ENCODE measurements at regions not wholly inside any gene's neighbourhood (a gene's known extent, or its start where the extent isn't known, plus 50 kb on each side); places are given as distances from the start of the nearest gene placed in this dataset.
A peak's percentile ranks its signal among the peaks of the same experiment; 100 is the strongest.

DNA sequence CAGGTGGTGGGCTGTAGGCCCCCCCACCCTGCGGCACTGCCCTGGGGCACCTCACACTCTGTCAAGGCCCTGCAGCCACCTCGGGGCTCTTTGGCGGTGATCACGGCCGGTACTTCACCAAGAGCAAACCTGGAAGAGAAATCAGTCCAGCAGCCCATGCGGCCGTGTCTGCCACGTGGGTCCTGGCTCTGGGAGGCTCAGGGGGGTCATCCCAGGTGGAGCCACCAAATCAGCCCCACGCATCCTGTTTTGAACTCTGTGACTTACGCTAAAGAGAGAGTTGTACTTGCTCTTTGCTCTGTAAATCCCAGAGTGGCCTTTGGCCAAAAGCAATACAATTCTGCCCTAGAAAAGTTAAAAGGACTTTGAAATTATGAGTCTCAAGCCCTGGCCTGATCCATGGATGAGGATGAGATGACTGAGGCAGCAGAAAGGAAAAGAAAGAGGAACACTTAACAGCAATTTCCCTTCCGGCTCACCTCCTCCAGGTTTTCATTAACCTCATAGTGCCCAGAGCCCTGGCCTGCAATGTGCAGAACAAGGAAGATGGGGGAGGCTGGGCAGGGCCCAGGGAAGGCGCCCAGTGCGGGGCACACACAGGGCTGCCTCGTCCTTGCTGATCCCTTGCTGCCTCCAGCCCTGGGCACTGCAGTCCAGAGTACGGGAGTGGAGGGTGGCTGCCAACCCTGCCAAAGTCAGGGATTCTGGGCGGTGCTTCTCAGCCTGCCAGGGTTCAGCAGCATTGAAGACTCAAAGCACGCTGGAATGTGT, 337.0 kb downstream of the MATN1 start:
- H3K27me3 ChIP-seq (ENCODE audit: control insufficient read depth in 1 of 2, insufficient read depth in 2 of 2, low read length in 2 of 2), result no peaks in the 10 kb centered on the region
- H3K27ac ChIP-seq (ENCODE audit: extremely low read length, insufficient read depth, low read length), result peak overlapping the region; percentile 46
- peak overlapping the region; percentile 38; the same call in 1 of the 2 replicates for H3K4me2 ChIP-seq (ENCODE audit: low read depth, low read length)
- no peaks in the 10 kb centered on the region for H3K79me2 ChIP-seq (ENCODE audit: insufficient read depth, low read length)
- intact Hi-C loops (cut with micrococcal nuclease; ENCODE audit: unreplicated experiment), result no loop called here
- no peak overlapping the region for H3K9ac ChIP-seq (ENCODE audit: insufficient read depth, low read depth, low read length)
- FAIRE-seq, result no peak
- peak; percentile 7 for DNase-seq (ENCODE audit: low spot score)
- no peaks in the 10 kb centered on the region for H3K36me3 ChIP-seq (replicated peaks in 1 of 2; ENCODE audit: control insufficient read depth in 1 of 2, insufficient read depth in 2 of 2, low read length in 2 of 2)
- peak; percentile 72 for ATAC-seq
- 11% methylated on average over 8 of the region's 17 CpGs for WGBS (ENCODE audit: low lambda C conversion rate)
- BruUV-seq (replicated peaks), result no TSS peak
- peaks cover 21% of the 10 kb centered on the region for H3K4me1 ChIP-seq (ENCODE audit: insufficient read depth, low read length)
- in situ Hi-C loops (cut with HindIII; ENCODE audit: extremely low pct_ligation_motif_present, low pct_unique_long_range_greater_than_20kb), result no loop called here
- H2AFZ ChIP-seq (ENCODE audit: low read length), result no peak overlapping the region
- no peak overlapping the region for H3K4me3 ChIP-seq (replicated peaks in 1 of 3; ENCODE audit: insufficient read depth in 1 of 3, low read depth in 2 of 3, low read length in 3 of 3)
- ChIA-PET CTCF (ENCODE audit: low intra/inter-chr PET ratio, low total read pairs) (no interaction called here), POLR2A (no interaction called here)
- H3K9me3 ChIP-seq (ENCODE audit: low read length), result no peaks in the 10 kb centered on the region
- no peaks in the 10 kb centered on the region for H4K20me1 ChIP-seq (ENCODE audit: insufficient read depth, low read length)
- TF ChIP-seq DMAP1 (CRISPR knock-in tag; IDR thresholded peaks at IDR 0.05) (no peak), MXI1 (IDR thresholded peaks at IDR 0.05; ENCODE audit: borderline replicate concordance, low read depth, low read length) (peak; percentile 15; the same call in 1 of the 3 replicates), PITX1 (CRISPR knock-in tag; IDR thresholded peaks at IDR 0.05) (0 out of 2 replicates have a peak, but pooled peaks have one; percentile 22), ZNF501 (CRISPR knock-in tag; IDR thresholded peaks at IDR 0.05) (peak; percentile 46; the same call in 1 of the 2 replicates), HNF4G (IDR thresholded peaks at IDR 0.05; ENCODE audit: borderline replicate concordance, low read depth, low read length) (peak; percentile 19; the same call in 1 of the 2 replicates), HNF4G (CRISPR knock-in tag; IDR thresholded peaks at IDR 0.05; ENCODE audit: borderline replicate concordance, low read depth) (no peak), HNF4A (CRISPR knock-in tag; IDR thresholded peaks at IDR 0.05) (peak; percentile 77), NCOR1 (IDR thresholded peaks at IDR 0.05; ENCODE audit: borderline replicate concordance, low read length) (0 out of 2 replicates have a peak, but pooled peaks have one; percentile 26), PAXIP1 (CRISPR knock-in tag; conservative IDR thresholded peaks at IDR 0.05) (peak; percentile 68), ELF3 (CRISPR knock-in tag; IDR thresholded peaks at IDR 0.05) (peak; percentile 32; the same call in 1 of the 2 replicates), SRY (CRISPR knock-in tag; IDR thresholded peaks at IDR 0.05) (no peak), ZFY (CRISPR knock-in tag; IDR thresholded peaks at IDR 0.05) (peak; percentile 37; the same call in 1 of the 2 replicates), THRA (CRISPR knock-in tag; IDR thresholded peaks at IDR 0.05; ENCODE audit: borderline replicate concordance) (peak; percentile 37; the same call in 1 of the 2 replicates), RXRA (CRISPR knock-in tag; IDR thresholded peaks at IDR 0.05) (peak; percentile 35; the same call in 1 of the 2 replicates), NFKB2 (CRISPR knock-in tag; IDR thresholded peaks at IDR 0.05; ENCODE audit: borderline replicate concordance) (peak; percentile 42; the same call in 1 of the 2 replicates), KDM5B (CRISPR knock-in tag; IDR thresholded peaks at IDR 0.05; ENCODE audit: borderline replicate concordance) (peak; percentile 47; the same call in 1 of the 2 replicates), ELF1 (CRISPR knock-in tag; IDR thresholded peaks at IDR 0.05) (no peak), ZNF446 (CRISPR knock-in tag; IDR thresholded peaks at IDR 0.05) (no peak), SALL1 (CRISPR knock-in tag; IDR thresholded peaks at IDR 0.05) (peak; percentile 54)
- TF ChIP-seq, protein P1, sequence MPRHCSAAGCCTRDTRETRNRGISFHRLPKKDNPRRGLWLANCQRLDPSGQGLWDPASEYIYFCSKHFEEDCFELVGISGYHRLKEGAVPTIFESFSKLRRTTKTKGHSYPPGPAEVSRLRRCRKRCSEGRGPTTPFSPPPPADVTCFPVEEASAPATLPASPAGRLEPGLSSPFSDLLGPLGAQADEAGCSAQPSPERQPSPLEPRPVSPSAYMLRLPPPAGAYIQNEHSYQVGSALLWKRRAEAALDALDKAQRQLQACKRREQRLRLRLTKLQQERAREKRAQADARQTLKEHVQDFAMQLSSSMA (CRISPR knock-in tag; IDR thresholded peaks at IDR 0.05), result no peak
